ENCODE measurements at regions not wholly inside any gene's neighbourhood (a gene's known extent, or its start where the extent isn't known, plus 50 kb on each side); places are given as distances from the start of the nearest gene placed in this dataset.
"Not testable (repeated sequence)": the region's sequence is repeated elsewhere in the genome, so short reads cannot be mapped to it uniquely, and the experiment has no call there.

- Histone ChIP-seq H3K4me2 (replicated peaks; ENCODE audit: extremely low read depth, low read length, poor library complexity, severe bottlenecking) (no peak overlapping the region), H3K27ac (ENCODE audit: low read depth in 1 of 2, low read length in 2 of 2) (no peak overlapping the region), H2AFZ (ENCODE audit: insufficient read depth, low read depth, low read length, poor library complexity, severe bottlenecking) (no peak overlapping the region), H3K9me3 (replicated peaks in 1 of 2; ENCODE audit: control insufficient read depth in 1 of 2, insufficient read depth in 1 of 2, low read length in 2 of 2) (no peaks in the 10 kb centered on the region), H3K36me3 (replicated peaks in 1 of 2; ENCODE audit: control insufficient read depth in 1 of 2, insufficient read depth in 2 of 2, low read length in 2 of 2) (no peaks in the 10 kb centered on the region), H3K79me2 (ENCODE audit: insufficient read depth, low read length) (no peaks in the 10 kb centered on the region), H3K4me3 (replicated peaks in 1 of 3; ENCODE audit: low read depth in 2 of 3, low read length in 3 of 3) (no peak overlapping the region), H3K27me3 (ENCODE audit: control insufficient read depth in 2 of 2, insufficient read depth in 2 of 2, low read length in 2 of 2) (no peaks in the 10 kb centered on the region), H3K9ac (ENCODE audit: insufficient read depth, low read length, poor library complexity, severe bottlenecking) (no peak overlapping the region), H4K20me1 (ENCODE audit: insufficient read depth, low read length) (no peaks in the 10 kb centered on the region), H3K4me1 (ENCODE audit: control insufficient read depth in 1 of 2, insufficient read depth in 2 of 2, low read length in 2 of 2) (no peaks in the 10 kb centered on the region)
- H3K4me1 Mint-ChIP-seq = no peaks in the 10 kb centered on the region
- DNase-seq = no peak
- TF ChIP-seq CTCF (IDR thresholded peaks at IDR 0.05) = no peak
- no peak overlapping the region for H3K27ac Mint-ChIP-seq
- no peak overlapping the region for H3K4me3 Mint-ChIP-seq
- H3K9me3 Mint-ChIP-seq = peaks cover 0 to 5% (median 3%) of the 10 kb centered on the region in 7 donors
- no CpG with 5 or more reads among the region's 2 CpGs for WGBS (ENCODE audit: insufficient coverage)
- no peaks in the 10 kb centered on the region for H3K36me3 Mint-ChIP-seq
- intact Hi-C loops (cut with micrococcal nuclease) = no loop called here
- peaks cover 0 to 5% (median 4%) of the 10 kb centered on the region in 3 donors for H3K27me3 Mint-ChIP-seq (ENCODE audit: low read depth in 3 of 3)
These were observed 86.4 kb upstream of the HS3ST4 start for GRCh38 chr16:25605381-25605780.

- H3K4me1 ChIP-seq (ENCODE audit: control insufficient read depth in 1 of 2, insufficient read depth in 2 of 2, low read length in 2 of 2); H3K9me3 Mint-ChIP-seq; H3K79me2 ChIP-seq (ENCODE audit: insufficient read depth, low read length); H3K4me3 ChIP-seq (replicated peaks in 1 of 3; ENCODE audit: low read depth in 2 of 3, low read length in 3 of 3); H3K27me3 ChIP-seq (ENCODE audit: control insufficient read depth in 2 of 2, insufficient read depth in 2 of 2, low read length in 2 of 2); H3K36me3 ChIP-seq (replicated peaks in 1 of 2; ENCODE audit: control insufficient read depth in 1 of 2, insufficient read depth in 2 of 2, low read length in 2 of 2); H2AFZ ChIP-seq (ENCODE audit: insufficient read depth, low read depth, low read length, poor library complexity, severe bottlenecking); H3K36me3 Mint-ChIP-seq; H3K9ac ChIP-seq (ENCODE audit: insufficient read depth, low read length, poor library complexity, severe bottlenecking); H3K9me3 ChIP-seq (replicated peaks in 1 of 2; ENCODE audit: control insufficient read depth in 1 of 2, insufficient read depth in 1 of 2, low read length in 2 of 2); H4K20me1 ChIP-seq (ENCODE audit: insufficient read depth, low read length); H3K27ac ChIP-seq (ENCODE audit: low read depth in 1 of 2, low read length in 2 of 2); H3K4me1 Mint-ChIP-seq; intact Hi-C loops (cut with micrococcal nuclease); H3K4me2 ChIP-seq (replicated peaks; ENCODE audit: extremely low read depth, low read length, poor library complexity, severe bottlenecking); DNase-seq; H3K27me3 Mint-ChIP-seq (ENCODE audit: low read depth in 3 of 3); H3K27ac Mint-ChIP-seq; H3K4me3 Mint-ChIP-seq: not testable (repeated sequence)
- no CpG with 5 or more reads among the region's 2 CpGs for WGBS (ENCODE audit: insufficient coverage)
These were observed 90.5 kb upstream of the HS3ST4 start for GRCh38 chr16:25601306-25601705.
